GM19035 (cell line): ENCODE measurements at regions not wholly inside any gene's neighbourhood (a gene's known extent, or its start where the extent isn't known, plus 50 kb on each side); places are given as distances from the start of the nearest gene placed in this dataset.
"Not testable (repeated sequence)": the region's sequence is repeated elsewhere in the genome, so short reads cannot be mapped to it uniquely, and the experiment has no call there.

ENCODE experiments used
- ATAC-seq: cut with Tn5 transposase; IDR thresholded peaks from one replicate; pipeline ENCODE4 v1.9.1; 2021; ENCODE audit not compliant: unreplicated experiment

DNA sequence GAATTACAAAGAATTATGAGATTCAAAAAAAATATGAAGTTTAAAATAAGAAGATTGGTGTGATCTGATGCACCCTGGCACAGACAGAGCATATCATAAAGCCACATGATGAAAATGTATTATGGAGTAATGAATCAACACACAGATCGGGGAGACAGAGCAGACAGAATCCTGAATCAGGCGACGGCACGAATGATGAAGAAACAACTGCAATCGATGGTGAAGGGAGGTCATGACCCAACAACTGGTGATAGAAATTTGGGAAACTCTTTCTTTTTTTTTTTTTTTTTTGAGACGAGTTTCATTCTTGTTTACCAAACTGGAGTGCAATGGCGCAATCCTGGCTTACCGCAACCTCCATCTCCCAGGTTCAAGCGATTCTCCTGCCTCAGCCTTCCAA lies 1054.0 kb downstream of the TYW1 start:
- no peak for ATAC-seq

DNA sequence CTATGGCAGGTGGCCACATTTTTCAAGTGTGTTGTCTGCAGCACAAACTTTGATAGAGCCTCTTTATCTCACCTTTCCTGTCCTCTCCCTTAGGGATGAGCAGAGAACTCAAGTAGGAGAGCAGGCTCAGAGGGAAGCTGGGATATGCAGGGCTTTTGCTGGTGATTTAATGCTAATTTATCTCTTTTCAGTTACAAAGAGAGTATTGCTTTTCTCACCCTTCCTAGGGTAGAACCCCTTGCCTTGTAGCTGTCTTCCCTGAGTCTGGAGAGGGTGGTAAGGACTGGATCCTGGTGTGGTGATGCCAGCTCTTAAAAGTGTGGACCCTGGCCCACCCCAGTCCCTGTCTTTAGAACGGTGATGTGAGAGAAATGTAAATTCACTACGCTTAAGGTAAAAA lies 1061.4 kb downstream of the TYW1 start:
- ATAC-seq, result no peak

DNA sequence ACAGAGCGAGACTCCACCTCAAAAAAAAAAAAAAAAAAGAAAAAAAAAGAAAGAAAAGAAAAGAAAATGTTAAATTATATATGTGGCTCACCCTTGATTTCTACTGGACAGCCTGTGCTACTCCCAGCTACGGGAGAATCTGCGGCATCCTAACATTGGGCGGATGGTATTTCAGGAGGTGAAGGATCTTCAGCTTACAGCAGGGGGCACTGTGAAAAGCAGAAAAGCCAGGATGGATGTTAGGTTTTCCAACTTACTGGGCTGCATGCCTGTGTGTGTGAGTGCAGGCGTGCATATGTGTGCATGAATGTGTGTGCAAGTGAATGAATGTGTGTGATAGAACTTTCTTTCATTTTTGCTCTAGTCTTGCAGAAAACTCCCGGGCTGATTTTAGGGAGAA lies 1066.5 kb downstream of the TYW1 start:
- no peak for ATAC-seq

DNA sequence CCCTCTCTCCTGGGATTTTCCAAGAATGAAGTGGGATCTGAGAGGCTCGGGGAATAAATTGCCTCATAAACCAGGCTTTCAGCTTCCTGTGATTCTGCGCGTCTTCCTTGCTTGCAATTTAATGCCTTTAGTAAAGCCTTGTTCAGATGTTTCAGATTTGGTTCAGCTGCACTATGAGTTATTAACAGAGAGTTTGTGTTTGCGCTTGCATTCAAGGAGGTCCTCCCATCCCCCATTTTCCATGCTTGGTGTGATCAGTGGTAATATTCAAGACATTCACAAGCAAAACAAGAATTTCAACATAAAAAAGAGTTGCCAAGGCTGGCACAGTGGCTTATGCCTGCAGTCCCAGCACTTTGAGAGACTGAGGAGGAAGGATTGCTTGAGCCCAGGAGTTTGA lies 1068.9 kb downstream of the TYW1 start:
- no peak for ATAC-seq

DNA sequence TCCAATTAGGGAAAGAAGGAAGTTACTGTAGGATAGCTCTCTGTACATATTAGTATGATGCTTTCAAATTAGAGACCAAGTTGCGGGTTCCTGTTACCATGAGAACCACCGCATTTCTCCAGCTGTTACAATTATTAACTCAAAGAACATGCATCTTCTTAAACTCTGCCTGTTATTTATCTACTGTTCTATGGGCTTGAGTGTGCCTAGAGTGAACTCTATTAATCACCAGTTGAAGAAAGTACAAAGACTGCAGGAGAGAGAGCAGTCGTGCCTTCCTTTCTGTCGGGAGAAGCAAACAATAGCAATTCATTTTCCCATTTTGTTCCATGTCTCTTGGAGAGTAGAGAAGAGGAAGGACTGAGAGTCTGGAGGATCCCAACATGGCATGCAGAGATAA lies 1071.2 kb downstream of the TYW1 start:
- ATAC-seq, result no peak

DNA sequence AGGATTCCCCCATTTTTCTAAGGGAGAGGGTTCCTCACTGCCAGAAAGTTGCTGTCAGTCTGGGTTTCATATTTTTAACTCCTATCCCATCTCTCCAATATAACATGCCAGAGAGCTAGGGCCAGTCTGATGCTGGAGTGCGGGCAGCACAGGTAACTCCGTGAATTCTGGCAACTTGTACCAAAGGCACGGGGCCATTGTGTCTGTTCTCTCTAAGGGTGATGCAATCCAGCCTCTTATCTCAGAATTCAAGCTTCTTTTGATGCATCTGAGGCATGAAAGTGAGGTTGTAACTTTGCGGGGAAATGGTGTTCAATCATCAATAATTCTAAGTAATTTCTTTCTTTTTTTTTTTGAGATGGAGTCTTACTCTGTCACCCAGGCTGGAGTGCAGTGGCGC lies 1074.4 kb downstream of the TYW1 start:
- ATAC-seq, result no peak

- ATAC-seq, result no peak
Measured at GRCh38 chr7:68073701-68074100, 1077.1 kb downstream of the TYW1 start.

GRCh38 chr7:68074242-68074641 lies 1077.6 kb downstream of the TYW1 start:
- no peak for ATAC-seq

GRCh38 chr7:68078157-68078710 lies 1081.6 kb downstream of the TYW1 start:
- no peak for ATAC-seq

DNA sequence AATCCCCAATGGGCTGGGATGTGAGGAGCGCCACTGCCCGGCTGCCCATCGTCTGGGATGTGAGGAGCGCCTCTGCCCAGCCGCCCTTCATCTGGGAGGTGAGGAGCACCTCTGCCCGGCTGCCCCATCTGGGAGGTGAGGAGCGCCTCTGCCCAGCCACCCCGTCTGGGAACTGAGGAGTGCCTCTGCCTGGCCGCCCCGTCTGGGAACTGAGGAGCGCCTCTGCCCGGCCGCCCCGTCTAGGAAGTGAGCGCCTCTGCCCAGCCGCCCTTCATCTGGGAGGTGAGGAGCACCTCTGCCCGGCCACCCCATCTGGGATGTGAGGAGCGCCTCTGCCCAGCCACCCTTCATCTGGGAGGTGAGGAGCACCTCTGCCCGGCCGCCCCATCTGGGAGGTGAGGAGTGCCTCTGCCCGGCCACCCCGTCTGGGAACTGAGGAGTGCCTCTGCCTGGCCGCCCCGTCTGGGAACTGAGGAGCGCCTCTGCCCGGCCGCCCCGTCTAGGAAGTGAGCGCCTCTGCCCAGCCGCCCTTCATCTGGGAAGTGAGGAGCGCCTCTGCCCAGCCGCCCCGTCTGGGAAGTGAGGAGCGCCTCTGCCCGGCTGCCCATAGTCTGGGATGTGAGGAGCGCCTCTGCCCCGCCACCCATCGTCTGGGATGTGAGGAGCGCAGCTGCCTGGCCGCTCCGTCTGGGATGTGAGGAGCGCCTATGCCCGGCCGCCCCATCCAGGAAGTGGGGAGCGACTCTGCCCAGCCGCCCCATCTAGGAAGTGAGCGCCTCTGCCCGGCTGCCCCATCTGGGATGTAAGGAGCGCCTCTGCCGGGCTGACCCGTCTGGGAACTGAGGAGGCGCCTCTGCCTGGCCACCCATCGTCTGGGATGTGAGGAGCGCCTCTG lies 1085.7 kb downstream of the TYW1 start:
- not testable (repeated sequence) for ATAC-seq

DNA sequence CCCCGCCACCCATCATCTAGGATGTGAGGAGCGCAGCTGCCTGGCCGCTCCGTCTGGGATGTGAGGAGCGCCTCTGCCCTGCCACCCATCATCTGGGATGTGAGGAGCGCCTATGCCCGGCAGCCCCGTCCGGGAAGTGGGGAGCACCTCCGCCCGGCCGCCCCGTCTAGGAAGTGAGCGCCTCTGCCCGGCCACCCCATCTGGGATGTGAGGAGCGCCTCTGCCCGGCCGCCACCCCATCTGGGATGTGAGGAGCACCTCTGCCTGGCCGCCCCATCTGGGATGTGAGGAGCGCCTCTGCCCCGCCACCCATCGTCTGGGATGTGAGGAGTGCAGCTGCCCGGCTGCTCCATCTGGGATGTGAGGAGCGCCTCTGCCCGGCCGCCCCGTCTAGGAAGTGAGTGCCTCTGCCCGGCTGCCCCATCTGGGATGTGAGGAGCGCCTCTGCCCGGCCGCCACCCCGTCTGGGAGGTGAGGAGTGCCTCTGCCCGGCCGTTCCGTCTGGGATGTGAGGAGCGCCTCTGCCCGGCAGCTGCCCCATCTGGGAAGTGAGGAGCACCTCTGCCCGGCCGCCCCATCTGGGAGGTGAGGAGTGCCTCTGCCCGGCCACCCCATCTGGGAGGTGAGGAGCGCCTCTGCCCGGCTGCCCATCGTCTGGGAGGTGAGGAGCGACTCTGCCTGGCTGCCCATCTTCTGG lies 1086.5 kb downstream of the TYW1 start:
- not testable (repeated sequence) for ATAC-seq

DNA sequence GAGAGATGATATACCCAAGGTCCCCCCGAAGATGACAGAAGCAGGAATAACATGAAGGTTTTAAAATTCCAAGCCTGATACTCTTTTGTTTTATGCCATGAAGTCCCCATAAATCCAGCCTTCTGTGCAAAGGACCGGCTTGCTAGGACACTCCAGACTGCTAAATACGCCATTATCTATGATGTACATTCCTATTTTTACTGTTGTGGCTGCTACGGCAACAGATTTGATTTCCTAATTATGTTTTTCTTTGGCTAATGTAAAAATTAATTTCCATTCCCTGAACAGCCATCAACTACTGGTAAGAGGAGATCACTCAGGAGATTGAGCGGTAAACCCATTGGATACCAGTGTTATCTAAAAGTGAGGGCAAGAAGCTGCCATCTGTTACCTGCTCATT lies 1090.8 kb downstream of the TYW1 start:
- ATAC-seq, result no peak

DNA sequence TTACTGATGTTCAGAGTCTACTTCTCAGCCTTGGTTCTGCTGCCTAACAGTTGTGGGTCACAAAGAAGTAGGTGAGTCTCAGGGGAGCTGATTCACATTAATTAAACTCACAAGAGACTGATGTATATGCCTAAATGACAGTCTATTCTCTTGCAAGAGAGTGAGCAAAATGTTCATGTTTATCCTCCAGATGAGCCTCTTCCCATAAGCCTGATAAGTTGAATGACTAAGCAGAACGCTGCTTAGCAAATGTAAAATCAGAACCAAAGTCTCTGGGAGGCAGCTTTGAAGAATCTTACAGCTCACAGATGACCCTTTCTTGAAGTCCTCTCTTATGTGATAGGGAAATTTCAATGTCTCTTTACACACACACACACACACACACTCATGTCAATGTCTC lies 1092.2 kb downstream of the TYW1 start:
- no peak for ATAC-seq

GRCh38 chr7:68090256-68090655 lies 1093.6 kb downstream of the TYW1 start:
- not testable (repeated sequence) for ATAC-seq

DNA sequence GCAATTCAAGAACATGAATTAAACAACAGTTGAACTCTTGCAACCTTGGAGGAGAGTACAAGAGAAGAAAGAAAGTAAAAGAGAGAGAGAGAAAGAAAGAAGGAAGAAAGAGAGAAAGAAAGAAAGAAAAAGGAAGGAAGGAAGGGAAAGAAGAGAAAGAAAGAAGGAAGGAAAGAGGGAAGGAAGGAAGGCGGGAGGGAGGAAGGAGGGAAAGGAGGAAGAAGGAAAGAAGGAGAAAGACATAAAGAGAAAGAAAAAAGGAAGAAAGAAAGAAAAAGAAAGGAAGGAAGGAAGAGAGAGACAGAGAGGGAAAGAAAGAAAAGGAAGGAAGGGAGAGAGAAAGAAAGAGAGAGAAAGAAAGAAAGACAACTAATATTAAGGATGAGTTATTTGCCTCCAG lies 1106.7 kb downstream of the TYW1 start:
- ATAC-seq, result no peak

GRCh38 chr7:68107261-68107660 lies 1110.6 kb downstream of the TYW1 start:
- no peak for ATAC-seq

- ATAC-seq, result no peak
Measured at GRCh38 chr7:68107968-68108367, 1111.3 kb downstream of the TYW1 start.

GRCh38 chr7:68109299-68109698 lies 1112.7 kb downstream of the TYW1 start:
- ATAC-seq, result no peak

DNA sequence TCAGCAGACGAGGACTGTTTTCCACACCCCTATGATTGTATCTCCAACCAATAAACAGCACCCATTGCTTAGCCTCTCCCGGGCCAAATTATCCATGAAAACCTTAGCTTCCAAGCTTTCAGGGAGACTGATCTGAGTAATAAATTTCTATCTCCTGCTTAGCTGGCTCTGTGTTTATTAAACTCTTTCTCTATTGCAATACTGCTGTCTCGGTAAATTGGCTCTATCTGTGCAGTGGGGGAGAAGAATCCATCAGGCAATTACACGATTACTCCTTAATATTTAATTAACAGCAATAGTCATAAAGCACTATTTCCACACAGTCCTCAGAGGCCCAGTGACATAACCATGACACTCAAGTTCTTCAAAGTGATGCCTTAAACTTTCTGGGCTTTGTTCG lies 1122.8 kb downstream of the TYW1 start:
- ATAC-seq, result no peak

GRCh38 chr7:68121056-68121455 lies 1124.4 kb downstream of the TYW1 start:
- no peak for ATAC-seq

DNA sequence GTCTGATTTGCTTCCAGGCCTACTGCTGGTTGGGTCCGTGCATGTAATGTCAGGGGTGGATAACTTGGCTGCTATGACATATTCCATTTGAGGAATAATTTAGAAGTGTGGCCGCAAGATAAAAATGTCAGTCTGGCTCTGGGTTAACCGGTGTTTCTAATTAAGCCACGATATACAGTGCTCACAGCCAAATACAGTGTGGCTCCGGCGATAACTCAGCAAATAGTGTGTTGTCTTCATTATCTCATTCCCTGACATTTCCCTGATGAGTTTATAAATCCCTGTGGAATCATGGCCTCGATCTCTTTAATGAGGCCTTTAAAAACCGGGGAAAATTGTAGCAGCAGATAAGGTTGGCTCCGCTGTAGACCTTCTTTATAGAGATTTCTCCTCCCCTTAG lies 1125.0 kb downstream of the TYW1 start:
- ATAC-seq, result no peak

DNA sequence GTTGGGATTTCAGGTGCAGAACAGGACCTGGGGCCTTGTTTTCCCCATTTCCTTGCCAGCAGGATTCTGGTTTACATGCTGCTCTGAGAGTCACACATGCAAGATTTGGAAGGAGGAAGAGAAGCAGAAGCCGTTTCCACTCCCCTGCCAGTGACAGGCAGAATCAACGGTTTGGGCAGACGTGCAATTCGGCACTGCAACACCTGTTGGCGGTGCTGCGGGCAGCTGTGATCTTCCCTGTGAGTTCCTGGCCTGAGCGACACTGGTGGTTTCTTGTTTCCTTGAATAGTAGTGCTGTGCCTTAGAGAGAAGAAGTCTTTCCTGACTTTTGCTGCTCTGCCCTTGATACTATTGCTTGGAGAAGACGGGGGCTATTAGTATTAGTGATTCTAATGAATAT lies 1126.2 kb downstream of the TYW1 start:
- no peak for ATAC-seq
